Muscle of leg (tissue), 3 donors: ENCODE measurements at regions not wholly inside any gene's neighbourhood (a gene's known extent, or its start where the extent isn't known, plus 50 kb on each side); places are given as distances from the start of the nearest gene placed in this dataset.
"Not testable (repeated sequence)": the region's sequence is repeated elsewhere in the genome, so short reads cannot be mapped to it uniquely, and the experiment has no call there.

ENCODE experiments used
- DNase-seq: peaks from one replicate; pipeline ENCODE4 v3.0.0; 2013
- H3K27ac ChIP-seq: one replicate; pipeline ENCODE4 v1.5.1; 2013; ENCODE audit warnings: mild to moderate bottlenecking, low read length, control low read depth
- H3K27me3 ChIP-seq: one replicate; pipeline ENCODE4 v1.6.1; 2013; ENCODE audit warnings: low read length; ENCODE audit not compliant: control insufficient read depth, insufficient read depth
- H3K36me3 ChIP-seq: one replicate; pipeline ENCODE4 v1.6.1; 2013; ENCODE audit warnings: low read length; ENCODE audit not compliant: control insufficient read depth, insufficient read depth
- H3K4me1 ChIP-seq: one replicate; pipeline ENCODE4 v1.6.1; 2013; ENCODE audit warnings: low read length; ENCODE audit not compliant: control insufficient read depth, insufficient read depth
- H3K4me3 ChIP-seq: one replicate; pipeline ENCODE4 v1.5.1; 2013; ENCODE audit warnings: low read length, control low read depth
- H3K9me3 ChIP-seq: replicated peaks from 2 replicates; pipeline ENCODE4 v1.6.1; 2013; ENCODE audit warnings: low read depth, low read length; ENCODE audit not compliant: control insufficient read depth
- WGBS: methylation state at CpG from one replicate; pipeline ENCODE4 v1.1.5; 2013; ENCODE audit warnings: missing lambda C conversion rate; ENCODE audit not compliant: insufficient coverage; 5-methylcytosine and 5-hydroxymethylcytosine counted together

DNA sequence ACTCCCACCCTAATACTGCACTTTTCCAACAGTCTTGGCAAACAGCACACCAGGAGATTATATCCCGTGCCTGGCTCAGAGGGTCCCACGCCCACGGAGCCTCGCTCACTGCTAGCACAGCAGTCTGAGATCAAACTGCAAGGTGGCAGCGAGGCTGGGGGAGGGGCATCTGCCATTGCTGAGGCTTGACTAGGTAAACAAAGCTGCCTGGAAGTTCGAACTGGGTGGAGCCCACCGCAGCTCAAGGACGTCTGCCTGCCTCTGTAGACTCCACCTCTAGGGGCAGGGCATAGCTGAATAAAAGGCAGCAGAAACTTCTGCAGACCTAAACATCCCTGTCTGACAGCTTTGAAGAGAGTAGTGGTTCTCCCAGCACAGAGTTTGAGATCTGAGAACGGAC is 401.9 kb upstream of the SLC30A5 start:
- not testable (repeated sequence) for DNase-seq

GRCh38 chr5:68698025-68698940 is 395.5 kb upstream of the SLC30A5 start:
- 87% methylated on average over 3 of the region's 4 CpGs for WGBS
- no peak overlapping the region for H3K4me3 ChIP-seq
- no peak overlapping the region for H3K27ac ChIP-seq
- H3K9me3 ChIP-seq, result no peaks in the 10 kb centered on the region
- no peaks in the 10 kb centered on the region for H3K36me3 ChIP-seq
- H3K27me3 ChIP-seq, result no peaks in the 10 kb centered on the region
- no peaks in the 10 kb centered on the region for H3K4me1 ChIP-seq
- no peak for DNase-seq

More for the DNA sequence above, 401.9 kb upstream of the SLC30A5 start:
- H3K36me3 ChIP-seq, H3K9me3 ChIP-seq, H3K27me3 ChIP-seq, H3K4me1 ChIP-seq, H3K27ac ChIP-seq, H3K4me3 ChIP-seq: not testable (repeated sequence)
- 82% methylated on average over 4 of the region's 9 CpGs for WGBS

- Histone ChIP-seq H3K27ac (no peak overlapping the region), H3K9me3 (no peaks in the 10 kb centered on the region), H3K36me3 (no peaks in the 10 kb centered on the region), H3K4me3 (no peak overlapping the region), H3K27me3 (no peaks in the 10 kb centered on the region), H3K4me1 (no peaks in the 10 kb centered on the region)
- no peak for DNase-seq
- 87% methylated on average over 2 of the region's 2 CpGs for whole genome bisulfite sequencing
These were observed 393.8 kb upstream of the SLC30A5 start for GRCh38 chr5:68699966-68700365.

DNA sequence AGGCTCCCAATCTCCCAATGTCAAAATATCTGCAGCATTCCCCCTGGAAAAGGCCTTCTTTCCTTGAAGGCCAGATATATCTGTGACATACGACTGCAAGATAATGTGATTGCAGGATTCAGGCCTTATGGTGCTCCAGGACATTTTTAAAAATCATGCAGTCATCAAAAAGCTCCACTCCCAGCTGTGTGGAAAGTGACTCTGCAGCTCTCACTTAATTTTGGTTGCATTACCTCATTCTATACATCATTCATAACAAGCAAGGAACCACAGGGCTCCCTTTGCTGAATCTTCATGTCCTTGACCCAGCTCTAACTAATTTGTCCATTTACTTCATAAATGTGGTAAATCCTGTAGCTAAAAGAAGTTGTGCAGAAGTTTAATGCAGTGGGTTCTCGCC is 386.2 kb upstream of the SLC30A5 start:
- no CpG with 5 or more reads among the region's 2 CpGs for WGBS
- Histone ChIP-seq H3K9me3 (no peaks in the 10 kb centered on the region), H3K36me3 (no peaks in the 10 kb centered on the region), H3K27me3 (no peaks in the 10 kb centered on the region), H3K4me1 (peaks cover 18% of the 10 kb centered on the region), H3K27ac (no peak overlapping the region), H3K4me3 (no peak overlapping the region)
- no peak for DNase-seq

DNA sequence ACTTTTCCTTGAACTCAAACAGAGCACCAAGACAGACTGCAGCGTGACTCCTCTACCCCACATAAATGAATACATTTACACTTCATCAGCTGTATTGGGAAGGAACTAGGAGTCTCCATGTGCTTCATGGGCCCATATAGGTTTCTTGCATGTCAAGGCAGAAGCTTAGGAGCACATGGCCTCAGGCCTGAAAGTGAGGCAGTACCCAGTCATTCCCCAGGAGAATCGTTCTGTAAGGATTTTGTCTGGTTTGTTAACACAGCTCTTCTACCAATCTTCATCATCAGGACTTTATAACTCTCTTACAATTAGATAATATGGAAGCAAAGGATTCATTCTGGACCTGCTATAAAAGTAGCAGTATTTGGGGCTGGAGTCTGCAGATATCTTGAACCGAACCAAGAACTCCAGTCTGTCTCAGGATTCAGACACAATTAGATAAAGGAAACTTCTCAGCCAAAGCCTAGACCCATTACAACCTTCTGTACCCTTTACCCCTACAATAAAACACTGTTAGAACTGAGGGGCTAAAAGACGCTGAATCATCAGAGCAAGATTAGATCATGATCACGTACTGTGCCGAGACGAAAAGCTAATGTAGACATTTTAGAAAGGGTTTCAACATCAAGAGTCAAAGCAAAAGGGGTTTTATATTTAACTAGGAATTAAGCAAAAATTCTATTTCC is 385.5 kb upstream of the SLC30A5 start:
- Histone ChIP-seq H3K4me3 (no peak overlapping the region), H3K27ac (peak overlapping the region; percentile 84), H3K4me1 (peaks cover 18% of the 10 kb centered on the region), H3K9me3 (no peaks in the 10 kb centered on the region), H3K27me3 (no peaks in the 10 kb centered on the region), H3K36me3 (no peaks in the 10 kb centered on the region)
- WGBS, result no CpG with 5 or more reads among the region's 7 CpGs
- DNase-seq, result no peak

DNA sequence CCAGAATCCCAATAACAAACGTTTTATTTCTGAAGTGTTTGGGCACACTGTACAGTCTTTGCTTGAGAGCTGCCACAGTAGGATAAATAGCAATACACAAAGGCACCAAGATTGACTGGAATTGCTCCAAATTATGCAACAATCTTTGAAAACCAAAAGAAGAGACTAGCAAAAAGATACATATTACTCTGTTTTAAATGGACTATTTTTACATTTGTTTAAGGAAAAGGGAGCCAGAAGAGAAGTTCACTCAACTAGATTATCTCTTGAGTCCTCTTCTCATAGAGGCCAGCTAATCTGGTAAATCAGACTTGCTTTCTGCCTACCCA is 385.0 kb upstream of the SLC30A5 start:
- no CpG with 5 or more reads among the region's 1 CpG for WGBS
- H3K36me3 ChIP-seq, result no peaks in the 10 kb centered on the region
- DNase-seq, result no peak
- no peak overlapping the region for H3K4me3 ChIP-seq
- H3K27me3 ChIP-seq, result no peaks in the 10 kb centered on the region
- peaks cover 18% of the 10 kb centered on the region for H3K4me1 ChIP-seq
- peak overlapping the region; percentile 84 for H3K27ac ChIP-seq
- H3K9me3 ChIP-seq, result no peaks in the 10 kb centered on the region

DNA sequence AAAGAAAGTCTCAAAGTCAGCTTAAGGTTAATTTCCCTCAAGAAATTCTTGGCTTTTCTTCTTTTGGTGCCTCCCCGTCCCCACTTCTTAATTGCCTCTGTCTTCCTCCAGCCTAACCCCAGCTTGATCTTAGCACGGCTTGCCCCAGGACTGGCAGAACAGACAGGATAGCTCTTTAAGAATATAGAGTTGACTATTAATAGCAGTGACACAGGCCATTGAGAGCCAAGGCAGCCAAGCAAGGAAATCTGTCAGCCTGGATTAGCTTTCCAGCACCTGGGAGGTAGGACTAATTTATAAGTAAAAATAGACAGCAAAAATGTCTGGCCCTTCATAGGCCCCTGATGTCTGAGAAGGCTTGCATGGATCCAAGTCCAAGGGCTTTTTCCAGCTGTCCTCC is 384.6 kb upstream of the SLC30A5 start:
- peaks cover 18% of the 10 kb centered on the region for H3K4me1 ChIP-seq
- no CpG with 5 or more reads among the region's 2 CpGs for WGBS
- no peaks in the 10 kb centered on the region for H3K36me3 ChIP-seq
- H3K9me3 ChIP-seq, result no peaks in the 10 kb centered on the region
- no peaks in the 10 kb centered on the region for H3K27me3 ChIP-seq
- no peak overlapping the region for H3K4me3 ChIP-seq
- DNase-seq, result peak; percentile 75
- peak overlapping the region; percentile 84 for H3K27ac ChIP-seq

GRCh38 chr5:68710514-68710913 is 383.3 kb upstream of the SLC30A5 start:
- 38% methylated on average over 1 of the region's 1 CpG for WGBS
- H3K27me3 ChIP-seq, result no peaks in the 10 kb centered on the region
- H3K27ac ChIP-seq, result peak overlapping the region; percentile 84
- no peaks in the 10 kb centered on the region for H3K9me3 ChIP-seq
- H3K36me3 ChIP-seq, result no peaks in the 10 kb centered on the region
- H3K4me3 ChIP-seq, result no peak overlapping the region
- peaks cover 18% of the 10 kb centered on the region for H3K4me1 ChIP-seq
- DNase-seq, result peak; percentile 56

GRCh38 chr5:68711293-68712200 is 382.3 kb upstream of the SLC30A5 start:
- H3K36me3 ChIP-seq, result no peaks in the 10 kb centered on the region
- peak; percentile 53 for DNase-seq
- H3K27me3 ChIP-seq, result no peaks in the 10 kb centered on the region
- no peaks in the 10 kb centered on the region for H3K9me3 ChIP-seq
- WGBS, result no CpG with 5 or more reads among the region's 6 CpGs
- H3K4me3 ChIP-seq, result no peak overlapping the region
- peaks cover 18% of the 10 kb centered on the region for H3K4me1 ChIP-seq
- H3K27ac ChIP-seq, result peak overlapping the region; percentile 84

DNA sequence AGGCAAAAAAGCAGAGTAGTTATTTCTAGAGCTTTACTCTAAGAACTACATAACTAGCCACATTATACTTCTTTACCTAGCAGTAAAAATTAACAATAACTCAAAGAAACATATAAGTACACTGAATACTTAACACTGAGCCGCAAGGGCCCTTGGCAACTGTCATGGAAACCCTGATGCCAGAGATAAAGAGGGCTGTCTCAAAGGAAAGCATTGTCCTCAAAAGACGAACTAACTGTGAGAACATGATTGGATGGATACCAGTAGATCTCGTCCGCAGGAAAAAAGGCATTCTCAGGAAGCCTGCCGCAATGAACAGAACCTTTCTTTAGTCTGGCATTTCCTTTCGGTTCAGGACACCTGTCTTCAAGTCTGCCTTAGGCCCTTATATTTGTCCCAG is 379.0 kb upstream of the SLC30A5 start:
- Histone ChIP-seq H3K36me3 (no peaks in the 10 kb centered on the region), H3K27me3 (no peaks in the 10 kb centered on the region), H3K4me3 (no peak overlapping the region), H3K9me3 (no peaks in the 10 kb centered on the region), H3K27ac (no peak overlapping the region), H3K4me1 (peaks cover 8% of the 10 kb centered on the region)
- 89% methylated on average over 5 of the region's 6 CpGs for WGBS
- no peak for DNase-seq
